Calu3 (cell line): ENCODE measurements at regions not wholly inside any gene's neighbourhood (a gene's known extent, or its start where the extent isn't known, plus 50 kb on each side); places are given as distances from the start of the nearest gene placed in this dataset.

Source experiments
- BruUV-seq: library from RNA; stranded (reverse); fragments of 400-500 nt; replicated peaks from 2 replicates; lab custom pipeline; 2021; lab: Mats Ljungman, UMichigan
- CTCF ChIA-PET: fragments of 300-600 bp; sonication (Branson Sonifier 250); formaldehyde crosslinking; loops from one replicate; lab custom pipeline; 2022; ENCODE audit warnings: antibody characterized with exemption; lab: Charles Lee
- DNase-seq: peaks from one replicate; pipeline ENCODE4 v3.0.0; 2022
- H3K27ac Mint-ChIP-seq: one replicate; pipeline ENCODE4 v1.8.0; 2022; ENCODE audit warnings: mixed read lengths; ENCODE audit not compliant: unreplicated experiment
- H3K27me3 Mint-ChIP-seq: one replicate; pipeline ENCODE4 v1.8.0; 2022; ENCODE audit warnings: mixed read lengths; ENCODE audit not compliant: unreplicated experiment
- H3K36me3 Mint-ChIP-seq: one replicate; pipeline ENCODE4 v1.8.0; 2022; ENCODE audit warnings: mild to moderate bottlenecking, moderate library complexity, mixed read lengths; ENCODE audit not compliant: insufficient read depth, unreplicated experiment
- H3K4me1 Mint-ChIP-seq: one replicate; pipeline ENCODE4 v1.8.0; 2022; ENCODE audit warnings: mild to moderate bottlenecking, low read depth, mixed read lengths; ENCODE audit not compliant: unreplicated experiment
- H3K4me3 Mint-ChIP-seq: one replicate; pipeline ENCODE4 v1.8.0; 2022; ENCODE audit warnings: mild to moderate bottlenecking, low read depth, moderate library complexity, mixed read lengths; ENCODE audit not compliant: unreplicated experiment
- H3K9me3 Mint-ChIP-seq: one replicate; pipeline ENCODE4 v1.8.0; 2022; ENCODE audit warnings: low read depth, mixed read lengths; ENCODE audit not compliant: unreplicated experiment
- CTCF ChIP-seq: fragments of 200-600 bp; IDR thresholded peaks from one replicate; pipeline ENCODE4 v1.8.0; 2022; ENCODE audit warnings: antibody characterized with exemption; ENCODE audit not compliant: unreplicated experiment
- intact Hi-C: fragments of 100-400 bp; cut with micrococcal nuclease; formaldehyde crosslinking; loops from one replicate; pipeline ENCODE4 v1.10.0; 2022; ENCODE audit not compliant: unreplicated experiment

DNA sequence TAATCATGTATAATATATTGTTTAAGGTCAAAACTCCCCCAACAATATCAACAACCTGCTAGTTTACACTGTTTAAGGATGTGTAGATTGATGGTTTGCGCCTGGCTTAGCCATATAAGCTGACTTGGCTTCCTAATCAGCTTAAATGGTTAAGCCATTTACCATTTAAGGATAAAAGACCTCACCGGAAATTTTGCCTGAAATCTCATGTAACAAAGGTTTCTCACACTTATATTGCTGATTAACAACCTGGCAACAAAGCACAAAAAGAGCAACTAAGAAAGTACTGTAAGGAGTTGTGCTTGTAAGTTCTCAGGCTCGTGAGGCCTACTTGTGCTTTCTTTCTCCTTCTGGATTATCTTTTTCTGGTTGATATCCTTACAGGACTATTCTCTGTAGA, 485.2 kb downstream of the GABRG1 start:
- no peak for DNase-seq
- CTCF ChIA-PET = no interaction called here
- H3K36me3 Mint-ChIP-seq = no peaks in the 10 kb centered on the region
- H3K9me3 Mint-ChIP-seq = peaks cover 2% of the 10 kb centered on the region
- peaks cover 8% of the 10 kb centered on the region for H3K4me1 Mint-ChIP-seq
- no peak overlapping the region for H3K27ac Mint-ChIP-seq
- intact Hi-C loops = no loop called here
- H3K4me3 Mint-ChIP-seq = no peak overlapping the region
- H3K27me3 Mint-ChIP-seq = no peaks in the 10 kb centered on the region
- BruUV-seq = no TSS peak
- no peak for TF ChIP-seq CTCF

DNA sequence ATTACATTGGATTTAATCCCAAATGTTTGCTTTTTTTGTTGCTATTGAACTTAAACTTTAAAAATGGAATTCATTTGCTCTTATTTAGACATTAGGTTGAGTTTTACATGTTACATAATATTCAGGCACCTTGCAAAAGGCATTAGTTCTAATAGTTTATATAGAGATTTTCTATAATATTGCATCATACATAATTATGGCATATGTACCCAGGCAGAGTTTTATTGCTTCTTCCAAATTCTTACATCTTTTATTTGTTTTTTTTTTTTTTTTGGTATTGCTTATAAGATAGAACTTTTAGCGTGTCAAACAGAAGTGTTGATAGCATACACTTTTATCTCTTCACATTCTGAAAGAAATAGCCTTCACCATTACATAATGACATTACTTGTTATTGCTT, 487.7 kb downstream of the GABRG1 start:
- no peak for TF ChIP-seq CTCF
- no peaks in the 10 kb centered on the region for H3K9me3 Mint-ChIP-seq
- CTCF ChIA-PET = no interaction called here
- H3K36me3 Mint-ChIP-seq = no peaks in the 10 kb centered on the region
- no TSS peak for BruUV-seq
- H3K4me3 Mint-ChIP-seq = no peak overlapping the region
- intact Hi-C loops = no loop called here
- H3K27me3 Mint-ChIP-seq = no peaks in the 10 kb centered on the region
- no peak for DNase-seq
- no peak overlapping the region for H3K27ac Mint-ChIP-seq
- peaks cover 8% of the 10 kb centered on the region for H3K4me1 Mint-ChIP-seq

DNA sequence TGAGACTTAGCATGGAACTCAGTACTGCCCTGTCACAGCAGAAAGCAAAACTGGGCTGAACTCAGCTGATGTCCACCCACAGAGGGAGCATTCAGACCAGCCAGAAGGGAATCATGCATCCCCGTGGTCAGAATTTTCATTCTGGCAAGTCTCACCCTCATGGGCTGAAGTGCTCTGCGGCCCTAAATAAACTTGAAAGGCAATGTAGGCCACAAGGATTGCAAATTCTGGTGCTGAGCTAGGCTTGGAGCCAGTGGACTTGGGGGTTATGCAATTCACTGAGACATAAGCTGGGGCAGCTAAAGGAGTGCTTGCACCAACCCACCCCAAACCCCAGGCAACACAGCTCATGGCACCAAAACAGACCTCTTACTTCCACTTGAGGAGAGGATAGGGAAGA, 494.1 kb downstream of the GABRG1 start:
- Mint-ChIP-seq H3K4me1 (no peaks in the 10 kb centered on the region), H3K4me3 (no peak overlapping the region), H3K9me3 (peaks cover 3% of the 10 kb centered on the region), H3K36me3 (no peaks in the 10 kb centered on the region), H3K27ac (no peak overlapping the region), H3K27me3 (no peaks in the 10 kb centered on the region)
- no peak for DNase-seq
- CTCF ChIA-PET = no interaction called here
- BruUV-seq = no TSS peak
- intact Hi-C loops = no loop called here
- TF ChIP-seq CTCF = no peak

DNA sequence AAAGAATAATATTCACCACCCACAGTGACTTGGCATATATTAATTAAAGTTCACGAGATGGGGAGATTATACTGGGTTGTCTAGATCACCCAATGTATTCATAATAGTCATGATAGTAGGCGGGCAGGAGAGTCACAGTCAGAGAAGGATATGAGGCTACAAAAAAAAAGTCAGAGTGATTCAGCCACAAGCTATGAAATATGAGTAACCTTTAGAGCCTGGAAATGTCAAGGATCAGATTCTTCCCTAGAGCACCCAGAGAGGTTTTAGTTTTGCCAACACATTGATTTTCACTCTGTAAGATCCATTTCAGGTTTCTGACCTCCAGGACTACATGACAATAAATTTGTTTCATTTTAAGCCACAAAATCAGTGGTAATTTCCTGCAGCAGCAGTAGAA, 501.9 kb downstream of the GABRG1 start:
- intact Hi-C loops = no loop called here
- Mint-ChIP-seq H3K27ac (no peak overlapping the region), H3K4me1 (no peaks in the 10 kb centered on the region), H3K9me3 (peaks cover 2% of the 10 kb centered on the region), H3K4me3 (no peak overlapping the region), H3K36me3 (no peaks in the 10 kb centered on the region), H3K27me3 (no peaks in the 10 kb centered on the region)
- no peak for TF ChIP-seq CTCF
- CTCF ChIA-PET = no interaction called here
- DNase-seq = no peak
- BruUV-seq = no TSS peak
